Astrocyte of the spinal cord (primary cell): ENCODE measurements at regions not wholly inside any gene's neighbourhood (a gene's known extent, or its start where the extent isn't known, plus 50 kb on each side); places are given as distances from the start of the nearest gene placed in this dataset.
"Not testable (repeated sequence)": the region's sequence is repeated elsewhere in the genome, so short reads cannot be mapped to it uniquely, and the experiment has no call there.

ENCODE experiments used
- DNase-seq: peaks from one replicate; pipeline ENCODE4 v3.0.0; 2011; ENCODE audit warnings: low read depth, low spot score
- H3K4me3 ChIP-seq: 2 replicates; pipeline ENCODE4 v1.5.1; 2011; ENCODE audit warnings: low read depth, mild to moderate bottlenecking, low read length, moderate library complexity
- CTCF ChIP-seq: IDR thresholded peaks from 2 replicates; pipeline ENCODE4 v1.5.1; 2012; ENCODE audit warnings: low read depth, mild to moderate bottlenecking, low read length, inconsistent platforms
- in situ Hi-C: cut with HindIII; loops from 2 replicates; pipeline ENCODE4 v1.10.0; 2017; ENCODE audit warnings: low sequenced_read_pairs

GRCh38 chr1:87404296-87404695, 75.6 kb downstream of the LMO4 start:
- no peak overlapping the region for H3K4me3 ChIP-seq
- in situ Hi-C loops = no loop called here
- no peak for DNase-seq
- no peak for TF ChIP-seq CTCF

- no peak for TF ChIP-seq CTCF
- in situ Hi-C loops = no loop called here
- no peak overlapping the region for H3K4me3 ChIP-seq
- DNase-seq = no peak
Observed at GRCh38 chr1:87408665-87409248, 80.1 kb downstream of the LMO4 start.

- in situ Hi-C loops = no loop called here
- H3K4me3 ChIP-seq = no peak overlapping the region
- no peak for DNase-seq
- TF ChIP-seq CTCF = no peak
Observed at GRCh38 chr1:87410776-87411480, 82.2 kb downstream of the LMO4 start.

GRCh38 chr1:87413846-87414245, 85.2 kb downstream of the LMO4 start:
- in situ Hi-C loops, H3K4me3 ChIP-seq, DNase-seq: not testable (repeated sequence)

- in situ Hi-C loops = no loop called here
- no peak for TF ChIP-seq CTCF
- DNase-seq = no peak
- H3K4me3 ChIP-seq = no peak overlapping the region
Observed at GRCh38 chr1:87418048-87418447, 89.4 kb downstream of the LMO4 start.

GRCh38 chr1:87421809-87422208, 93.1 kb downstream of the LMO4 start:
- in situ Hi-C loops = no loop called here
- no peak for DNase-seq
- no peak overlapping the region for H3K4me3 ChIP-seq
- no peak for TF ChIP-seq CTCF

- in situ Hi-C loops = no loop called here
Observed at GRCh38 chr1:87424541-87424940, 95.9 kb downstream of the LMO4 start.

More at GRCh38 chr1:87424541-87424940, 95.9 kb downstream of the LMO4 start:
- DNase-seq = no peak
- H3K4me3 ChIP-seq = no peak overlapping the region
- TF ChIP-seq CTCF = no peak
